ENCODE measurements at regions not wholly inside any gene's neighbourhood (a gene's known extent, or its start where the extent isn't known, plus 50 kb on each side); places are given as distances from the start of the nearest gene placed in this dataset.

DNA sequence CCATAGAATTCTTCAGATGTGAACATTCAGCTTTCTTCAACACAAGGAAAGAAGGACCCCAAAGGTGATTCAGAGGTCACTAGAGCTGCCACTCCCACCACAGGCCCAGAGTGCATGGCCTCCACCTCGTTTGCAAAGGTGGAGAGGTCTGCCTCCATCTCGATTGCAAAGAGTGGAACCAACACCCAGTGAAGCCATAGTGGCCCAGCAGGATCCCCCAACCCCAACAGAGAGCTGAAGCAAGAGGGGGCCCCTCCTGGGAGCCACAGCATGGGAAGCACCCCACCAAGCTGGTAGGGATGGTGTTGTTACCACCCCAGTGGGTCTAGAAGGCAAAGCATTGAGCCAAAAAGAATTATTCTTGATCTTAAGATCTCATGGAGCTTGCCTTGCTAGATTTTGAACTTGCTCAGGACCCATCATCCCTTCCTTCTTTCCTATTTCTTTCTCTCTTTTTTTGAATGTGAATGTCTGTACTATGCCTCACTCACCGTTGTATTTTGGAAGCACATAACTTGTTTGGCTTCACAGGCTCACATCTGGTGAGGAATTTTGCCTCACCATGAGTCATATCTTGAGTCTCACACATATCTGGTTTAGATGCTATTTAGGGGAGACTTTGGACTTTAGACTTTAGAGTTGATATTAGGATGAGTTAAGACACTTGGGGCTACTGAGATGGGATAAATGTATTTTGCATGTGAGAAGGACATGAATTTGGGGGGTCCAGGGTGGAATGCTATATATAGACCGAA is 119.2 kb downstream of the ANKRD60 start:
- Histone ChIP-seq H3K9me3 (ENCODE audit: low read length) (no peaks in the 10 kb centered on the region), H4K20me1 (ENCODE audit: insufficient read depth, low read length) (no peaks in the 10 kb centered on the region), H3K79me2 (ENCODE audit: insufficient read depth, low read depth, low read length) (no peaks in the 10 kb centered on the region), H3K9me2 (ENCODE audit: insufficient read depth, low read length) (no peaks in the 10 kb centered on the region), H3K4me1 (ENCODE audit: insufficient read depth, low read length, poor library complexity, severe bottlenecking) (peaks cover 6% of the 10 kb centered on the region), H3K4me3 (ENCODE audit: low read depth, low read length, poor library complexity, severe bottlenecking) (no peak overlapping the region), H3K27ac (ENCODE audit: low read depth, low read length, poor library complexity, severe bottlenecking) (no peak overlapping the region), H3K4me2 (ENCODE audit: low read length) (no peak overlapping the region), H3K36me3 (ENCODE audit: insufficient read depth, low read length) (no peaks in the 10 kb centered on the region), H2AFZ (ENCODE audit: low read length) (no peak overlapping the region)
- CTCF ChIA-PET (ENCODE audit: unreplicated experiment), result no interaction called here
- POLR2A ChIA-PET, result no interaction called here
- BruUV-seq (replicated peaks), result no TSS peak
- no peak for TF ChIP-seq EZH2phosphoT487 (IDR thresholded peaks at IDR 0.05; ENCODE audit: borderline replicate concordance, low read depth, low read length)
- TF ChIP-seq, protein P1, sequence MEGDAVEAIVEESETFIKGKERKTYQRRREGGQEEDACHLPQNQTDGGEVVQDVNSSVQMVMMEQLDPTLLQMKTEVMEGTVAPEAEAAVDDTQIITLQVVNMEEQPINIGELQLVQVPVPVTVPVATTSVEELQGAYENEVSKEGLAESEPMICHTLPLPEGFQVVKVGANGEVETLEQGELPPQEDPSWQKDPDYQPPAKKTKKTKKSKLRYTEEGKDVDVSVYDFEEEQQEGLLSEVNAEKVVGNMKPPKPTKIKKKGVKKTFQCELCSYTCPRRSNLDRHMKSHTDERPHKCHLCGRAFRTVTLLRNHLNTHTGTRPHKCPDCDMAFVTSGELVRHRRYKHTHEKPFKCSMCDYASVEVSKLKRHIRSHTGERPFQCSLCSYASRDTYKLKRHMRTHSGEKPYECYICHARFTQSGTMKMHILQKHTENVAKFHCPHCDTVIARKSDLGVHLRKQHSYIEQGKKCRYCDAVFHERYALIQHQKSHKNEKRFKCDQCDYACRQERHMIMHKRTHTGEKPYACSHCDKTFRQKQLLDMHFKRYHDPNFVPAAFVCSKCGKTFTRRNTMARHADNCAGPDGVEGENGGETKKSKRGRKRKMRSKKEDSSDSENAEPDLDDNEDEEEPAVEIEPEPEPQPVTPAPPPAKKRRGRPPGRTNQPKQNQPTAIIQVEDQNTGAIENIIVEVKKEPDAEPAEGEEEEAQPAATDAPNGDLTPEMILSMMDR (conservative IDR thresholded peaks at IDR 0.05; ENCODE audit: low read length), result no peak
- intact Hi-C loops (cut with micrococcal nuclease; ENCODE audit: unreplicated experiment), result no loop called here
- no peak for DNase-seq (ENCODE audit: low spot score)

DNA sequence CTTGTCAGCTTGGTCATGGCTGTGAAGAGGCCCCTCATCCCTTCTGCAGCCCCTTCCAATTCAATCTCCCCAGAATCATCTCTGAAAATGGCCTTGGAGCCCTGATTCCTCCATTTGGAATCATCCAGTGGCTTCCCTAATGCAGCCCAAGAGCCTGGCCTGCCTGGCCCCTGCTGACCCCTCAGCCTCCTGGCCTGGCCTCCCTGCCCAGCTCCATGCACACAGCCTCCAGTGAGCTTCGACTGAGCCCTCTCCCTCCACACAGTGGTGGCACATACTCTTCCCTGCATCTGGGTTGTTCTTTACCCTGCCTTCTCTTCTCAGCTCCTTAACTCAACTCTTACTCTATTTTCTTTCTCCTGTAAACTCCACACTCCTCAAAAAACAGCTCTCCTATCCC is 120.9 kb downstream of the ANKRD60 start:
- Histone ChIP-seq H2AFZ (ENCODE audit: low read length) (no peak overlapping the region), H3K9me2 (ENCODE audit: insufficient read depth, low read length) (no peaks in the 10 kb centered on the region), H3K4me1 (ENCODE audit: insufficient read depth, low read length, poor library complexity, severe bottlenecking) (peaks cover 6% of the 10 kb centered on the region), H3K27ac (ENCODE audit: low read depth, low read length, poor library complexity, severe bottlenecking) (no peak overlapping the region), H3K36me3 (ENCODE audit: insufficient read depth, low read length) (no peaks in the 10 kb centered on the region), H3K4me3 (ENCODE audit: low read depth, low read length, poor library complexity, severe bottlenecking) (no peak overlapping the region), H3K9me3 (ENCODE audit: low read length) (no peaks in the 10 kb centered on the region), H3K4me2 (ENCODE audit: low read length) (no peak overlapping the region), H3K79me2 (ENCODE audit: insufficient read depth, low read depth, low read length) (no peaks in the 10 kb centered on the region), H4K20me1 (ENCODE audit: insufficient read depth, low read length) (no peaks in the 10 kb centered on the region)
- no TSS peak for BruUV-seq (replicated peaks)
- no peak for TF ChIP-seq EZH2phosphoT487 (IDR thresholded peaks at IDR 0.05; ENCODE audit: borderline replicate concordance, low read depth, low read length)
- TF ChIP-seq, protein P1 (conservative IDR thresholded peaks at IDR 0.05; ENCODE audit: low read length), result no peak
- intact Hi-C loops (cut with micrococcal nuclease; ENCODE audit: unreplicated experiment), result no loop called here
- CTCF ChIA-PET (ENCODE audit: unreplicated experiment), result no interaction called here
- POLR2A ChIA-PET, result interaction anchor here (0.5 kb wide), 1 partner anchor 74 kb away, joined by 3 read pairs; no protein-coding TSS in a partner anchor
- DNase-seq (ENCODE audit: low spot score), result no peak

DNA sequence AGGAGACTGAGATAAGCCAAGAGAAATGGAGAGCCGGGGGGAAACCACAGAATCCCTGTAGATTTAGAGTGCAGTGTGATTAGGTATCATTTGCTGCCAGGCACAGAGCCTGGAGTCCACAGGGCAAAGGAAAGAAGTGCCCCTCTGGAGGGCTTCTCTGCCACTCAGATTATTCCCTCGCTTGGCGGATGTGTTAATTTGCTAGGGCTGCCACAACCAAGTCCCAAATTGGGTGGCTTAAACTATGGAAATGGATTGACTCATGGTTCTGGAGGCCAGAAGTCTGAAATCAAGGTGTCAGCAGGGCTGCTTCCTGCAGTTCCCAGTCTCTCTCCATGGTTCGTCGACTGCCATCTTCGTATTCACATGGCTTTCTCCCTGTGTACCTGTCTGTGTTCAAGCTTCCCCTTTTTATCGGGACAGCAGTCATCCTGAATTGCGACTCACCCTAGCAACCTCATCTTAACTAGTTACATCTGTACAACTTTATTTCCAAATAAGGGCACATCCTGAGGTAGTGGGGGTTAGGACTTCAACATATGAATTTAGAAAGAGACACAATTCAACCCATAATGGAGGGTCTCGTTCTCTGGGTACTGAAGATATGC is 122.2 kb downstream of the ANKRD60 start:
- Histone ChIP-seq H3K4me1 (ENCODE audit: insufficient read depth, low read length, poor library complexity, severe bottlenecking) (no peaks in the 10 kb centered on the region), H3K9me2 (ENCODE audit: insufficient read depth, low read length) (no peaks in the 10 kb centered on the region), H3K4me2 (ENCODE audit: low read length) (no peak overlapping the region), H3K27ac (ENCODE audit: low read depth, low read length, poor library complexity, severe bottlenecking) (no peak overlapping the region), H3K4me3 (ENCODE audit: low read depth, low read length, poor library complexity, severe bottlenecking) (no peak overlapping the region), H3K36me3 (ENCODE audit: insufficient read depth, low read length) (no peaks in the 10 kb centered on the region), H2AFZ (ENCODE audit: low read length) (no peak overlapping the region), H3K79me2 (ENCODE audit: insufficient read depth, low read depth, low read length) (no peaks in the 10 kb centered on the region), H3K9me3 (ENCODE audit: low read length) (no peaks in the 10 kb centered on the region), H4K20me1 (ENCODE audit: insufficient read depth, low read length) (no peaks in the 10 kb centered on the region)
- BruUV-seq (replicated peaks), result no TSS peak
- TF ChIP-seq EZH2phosphoT487 (IDR thresholded peaks at IDR 0.05; ENCODE audit: borderline replicate concordance, low read depth, low read length), result no peak
- TF ChIP-seq, protein P1 (conservative IDR thresholded peaks at IDR 0.05; ENCODE audit: low read length), result no peak
- intact Hi-C loops (cut with micrococcal nuclease; ENCODE audit: unreplicated experiment), result no loop called here
- CTCF ChIA-PET (ENCODE audit: unreplicated experiment), result no interaction called here
- POLR2A ChIA-PET, result no interaction called here
- DNase-seq (ENCODE audit: low spot score), result no peak

Data from OCI-LY7 (cell line).